Omental fat pad (tissue), 3 donors: ENCODE measurements at regions not wholly inside any gene's neighbourhood (a gene's known extent, or its start where the extent isn't known, plus 50 kb on each side); places are given as distances from the start of the nearest gene placed in this dataset.

ENCODE experiments used
- ATAC-seq: fragments of 150-250 bp; one replicate; pipeline ENCODE4 v1.9.1; 2016; ENCODE audit warnings: mild to moderate bottlenecking, moderate library complexity; ENCODE audit not compliant: low FRiP score
- DNase-seq: peaks from one replicate; pipeline ENCODE4 v3.0.0-alpha.2; 2019; ENCODE audit warnings: low spot score
- TF ChIP-seq, protein P1 (sequence below), 3 donors: fragments of 450-650 bp; IDR thresholded peaks; one replicate each; pipeline ENCODE4 v1.5.1; 2016 to 2017; ENCODE audit warnings: antibody characterized with exemption in 3 of 3, mild to moderate bottlenecking in 3 of 3, moderate library complexity in 2 of 3

DNA sequence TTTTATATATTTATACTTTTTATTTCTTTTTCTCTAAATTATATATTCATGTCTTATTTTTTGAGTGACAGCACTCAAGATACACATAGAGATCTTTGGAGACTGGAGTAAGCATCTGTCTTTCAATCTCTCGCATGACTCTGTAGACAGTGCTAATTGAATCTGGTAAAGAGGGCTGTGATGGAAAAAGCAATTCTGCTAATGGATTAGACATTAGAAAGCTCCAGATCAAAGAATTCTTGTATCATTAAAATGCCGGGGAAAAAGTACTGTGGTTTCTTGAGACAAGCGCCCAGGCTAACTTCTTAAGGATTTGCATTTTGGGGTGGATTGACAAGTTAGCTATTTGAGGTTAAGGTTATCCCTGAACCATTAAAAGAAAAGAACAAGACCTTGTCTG is 383.1 kb upstream of the TNP1 start:
- DNase-seq (no peak), ATAC-seq (no peak)
- TF ChIP-seq, protein P1, sequence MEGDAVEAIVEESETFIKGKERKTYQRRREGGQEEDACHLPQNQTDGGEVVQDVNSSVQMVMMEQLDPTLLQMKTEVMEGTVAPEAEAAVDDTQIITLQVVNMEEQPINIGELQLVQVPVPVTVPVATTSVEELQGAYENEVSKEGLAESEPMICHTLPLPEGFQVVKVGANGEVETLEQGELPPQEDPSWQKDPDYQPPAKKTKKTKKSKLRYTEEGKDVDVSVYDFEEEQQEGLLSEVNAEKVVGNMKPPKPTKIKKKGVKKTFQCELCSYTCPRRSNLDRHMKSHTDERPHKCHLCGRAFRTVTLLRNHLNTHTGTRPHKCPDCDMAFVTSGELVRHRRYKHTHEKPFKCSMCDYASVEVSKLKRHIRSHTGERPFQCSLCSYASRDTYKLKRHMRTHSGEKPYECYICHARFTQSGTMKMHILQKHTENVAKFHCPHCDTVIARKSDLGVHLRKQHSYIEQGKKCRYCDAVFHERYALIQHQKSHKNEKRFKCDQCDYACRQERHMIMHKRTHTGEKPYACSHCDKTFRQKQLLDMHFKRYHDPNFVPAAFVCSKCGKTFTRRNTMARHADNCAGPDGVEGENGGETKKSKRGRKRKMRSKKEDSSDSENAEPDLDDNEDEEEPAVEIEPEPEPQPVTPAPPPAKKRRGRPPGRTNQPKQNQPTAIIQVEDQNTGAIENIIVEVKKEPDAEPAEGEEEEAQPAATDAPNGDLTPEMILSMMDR (IDR thresholded peaks at IDR 0.05), result no peak

GRCh38 chr2:217231724-217232123 is 371.9 kb upstream of the TNP1 start:
- ATAC-seq (no peak), DNase-seq (no peak)
- TF ChIP-seq, protein P1 (IDR thresholded peaks at IDR 0.05), result no peak

DNA sequence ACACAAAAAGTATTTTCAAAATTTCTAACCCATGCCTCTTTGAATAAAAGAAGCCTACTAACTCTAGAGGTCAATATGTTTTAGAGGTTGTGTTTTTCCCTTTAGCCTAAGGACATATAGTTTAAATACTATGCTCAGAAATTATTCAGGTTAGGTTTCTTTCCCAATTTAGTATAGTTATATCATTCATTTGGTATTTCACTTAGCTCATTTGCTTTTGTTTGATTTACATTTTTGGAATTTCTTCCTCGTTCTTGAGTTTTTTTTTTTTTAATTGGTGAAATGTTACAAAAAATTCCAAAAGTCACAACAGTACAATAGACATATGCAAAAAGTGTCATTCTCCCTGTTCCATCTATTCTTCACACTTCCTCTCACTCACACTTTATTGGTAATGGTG is 371.3 kb upstream of the TNP1 start:
- no peak for ATAC-seq
- TF ChIP-seq, protein P1 (IDR thresholded peaks at IDR 0.05), result no peak
- no peak for DNase-seq

GRCh38 chr2:217228732-217229131 is 368.9 kb upstream of the TNP1 start:
- no peak for DNase-seq
- TF ChIP-seq, protein P1 (IDR thresholded peaks at IDR 0.05), result no peak
- ATAC-seq, result no peak

GRCh38 chr2:217227794-217228193 is 367.9 kb upstream of the TNP1 start:
- ATAC-seq (no peak), DNase-seq (no peak)
- TF ChIP-seq, protein P1 (IDR thresholded peaks at IDR 0.05), result no peak

GRCh38 chr2:217225596-217225995 is 365.7 kb upstream of the TNP1 start:
- TF ChIP-seq, protein P1 (IDR thresholded peaks at IDR 0.05), result no peak
- ATAC-seq (no peak), DNase-seq (no peak)

DNA sequence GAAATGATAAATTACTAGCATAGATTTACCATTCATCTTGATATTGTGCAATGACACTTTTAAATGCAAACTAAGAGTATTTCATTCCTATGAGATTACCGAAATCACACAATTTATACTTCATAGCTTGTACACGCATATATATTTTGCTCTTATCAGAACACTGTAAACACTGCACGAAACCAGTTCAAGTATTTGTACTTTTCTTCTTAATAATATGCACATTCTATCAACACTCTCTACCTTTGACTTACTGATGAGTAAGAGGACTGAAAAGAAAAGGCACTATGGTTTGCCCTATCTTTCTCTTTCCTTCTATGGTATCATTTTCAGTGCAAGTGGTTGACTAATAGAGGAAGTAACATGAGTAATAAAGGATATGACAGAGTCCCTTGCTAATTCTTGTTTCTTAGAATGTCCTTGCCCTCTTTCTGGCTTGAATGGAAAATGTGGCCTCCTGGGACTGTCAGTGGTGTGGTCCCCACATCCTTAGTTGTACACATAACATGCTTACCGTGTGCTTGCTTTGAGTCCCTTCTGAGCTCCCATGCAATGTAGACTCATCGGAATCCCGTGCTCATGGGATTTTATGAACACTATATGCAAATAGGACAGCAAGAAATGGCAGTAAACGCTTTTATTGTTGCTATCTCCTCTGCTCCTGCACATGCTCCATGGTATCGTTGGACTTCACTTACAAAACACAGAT is 363.5 kb upstream of the TNP1 start:
- TF ChIP-seq, protein P1 (IDR thresholded peaks at IDR 0.05), result no peak
- DNase-seq, result no peak
- peak; percentile 58 for ATAC-seq
